ENCODE measurements at regions not wholly inside any gene's neighbourhood (a gene's known extent, or its start where the extent isn't known, plus 50 kb on each side); places are given as distances from the start of the nearest gene placed in this dataset.

DNA sequence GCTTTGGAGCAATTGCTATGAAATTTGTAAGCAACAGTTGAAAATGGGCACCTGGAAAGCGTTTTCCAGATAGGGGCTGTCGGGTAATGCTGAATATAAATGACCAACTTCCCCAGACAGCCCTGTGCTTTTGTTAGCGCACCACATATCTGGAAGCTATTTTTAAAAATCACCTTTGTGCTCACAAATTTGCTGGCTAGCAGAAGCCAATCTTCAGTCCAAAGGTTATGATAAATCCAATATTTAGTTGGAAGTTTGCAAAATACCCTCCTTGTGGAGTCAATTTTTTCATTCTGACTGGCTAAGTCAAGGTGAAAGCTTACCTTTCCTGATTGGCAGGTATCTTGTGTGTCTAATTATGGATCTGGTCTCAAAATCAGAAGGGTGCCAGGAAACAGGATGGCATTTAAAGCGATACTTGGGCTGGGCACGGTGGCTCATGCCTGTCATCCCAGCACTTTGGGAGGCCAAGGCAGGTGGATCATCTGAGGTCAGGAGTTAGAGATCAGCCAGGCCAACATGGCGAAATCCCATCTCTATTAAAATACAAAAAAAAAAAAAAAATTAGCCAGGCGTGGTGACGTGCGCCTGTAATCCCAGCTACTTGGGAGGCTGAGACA, 124.1 kb upstream of the AJAP1 start:
- Histone ChIP-seq H3K27ac (ENCODE audit: low read length) (no peak overlapping the region), H3K36me3 (replicated peaks; ENCODE audit: low read depth, low read length) (no peaks in the 10 kb centered on the region), H3K9me3 (ENCODE audit: insufficient read depth, low read length) (no peaks in the 10 kb centered on the region), H4K20me1 (ENCODE audit: insufficient read depth, low read length) (no peaks in the 10 kb centered on the region), H3K4me3 (ENCODE audit: low read length) (no peak overlapping the region), H3K27me3 (ENCODE audit: low read depth, low read length) (no peaks in the 10 kb centered on the region), H3K9ac (ENCODE audit: low read length) (no peak overlapping the region), H3K79me2 (ENCODE audit: low read length) (no peaks in the 10 kb centered on the region), H3K4me1 (ENCODE audit: low read length) (no peaks in the 10 kb centered on the region), H2AFZ (ENCODE audit: low read depth, low read length) (no peak overlapping the region), H3K4me2 (ENCODE audit: low read length) (no peak overlapping the region)
- TF ChIP-seq EZH2phosphoT487 (IDR thresholded peaks at IDR 0.05; ENCODE audit: low read depth): no peak
- TF ChIP-seq, protein P1, sequence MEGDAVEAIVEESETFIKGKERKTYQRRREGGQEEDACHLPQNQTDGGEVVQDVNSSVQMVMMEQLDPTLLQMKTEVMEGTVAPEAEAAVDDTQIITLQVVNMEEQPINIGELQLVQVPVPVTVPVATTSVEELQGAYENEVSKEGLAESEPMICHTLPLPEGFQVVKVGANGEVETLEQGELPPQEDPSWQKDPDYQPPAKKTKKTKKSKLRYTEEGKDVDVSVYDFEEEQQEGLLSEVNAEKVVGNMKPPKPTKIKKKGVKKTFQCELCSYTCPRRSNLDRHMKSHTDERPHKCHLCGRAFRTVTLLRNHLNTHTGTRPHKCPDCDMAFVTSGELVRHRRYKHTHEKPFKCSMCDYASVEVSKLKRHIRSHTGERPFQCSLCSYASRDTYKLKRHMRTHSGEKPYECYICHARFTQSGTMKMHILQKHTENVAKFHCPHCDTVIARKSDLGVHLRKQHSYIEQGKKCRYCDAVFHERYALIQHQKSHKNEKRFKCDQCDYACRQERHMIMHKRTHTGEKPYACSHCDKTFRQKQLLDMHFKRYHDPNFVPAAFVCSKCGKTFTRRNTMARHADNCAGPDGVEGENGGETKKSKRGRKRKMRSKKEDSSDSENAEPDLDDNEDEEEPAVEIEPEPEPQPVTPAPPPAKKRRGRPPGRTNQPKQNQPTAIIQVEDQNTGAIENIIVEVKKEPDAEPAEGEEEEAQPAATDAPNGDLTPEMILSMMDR (IDR thresholded peaks at IDR 0.05; ENCODE audit: low read depth, low read length): no peak

DNA sequence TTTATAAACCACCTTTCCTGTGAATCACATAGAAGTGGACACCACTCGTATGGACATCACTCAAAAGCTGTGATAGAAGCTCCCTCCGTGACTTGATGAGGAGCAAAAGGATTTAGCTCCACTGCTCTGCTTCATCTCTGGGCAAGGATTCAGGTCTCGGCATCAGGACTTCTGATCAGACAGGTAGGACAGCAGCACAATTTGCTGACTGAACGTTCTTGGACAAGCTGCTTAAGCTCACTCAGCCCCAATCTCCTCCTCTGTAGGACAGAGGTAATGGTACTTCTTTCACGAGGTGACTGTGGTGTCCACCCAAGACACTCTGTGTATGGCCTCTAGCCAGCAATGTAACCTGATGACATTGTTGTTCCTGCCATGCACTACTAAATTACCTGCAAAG, 122.6 kb upstream of the AJAP1 start:
- H3K27ac ChIP-seq (ENCODE audit: low read length): no peak overlapping the region
- H3K36me3 ChIP-seq (replicated peaks; ENCODE audit: low read depth, low read length): no peaks in the 10 kb centered on the region
- H3K9me3 ChIP-seq (ENCODE audit: insufficient read depth, low read length): no peaks in the 10 kb centered on the region
- no peak overlapping the region for H2AFZ ChIP-seq (ENCODE audit: low read depth, low read length)
- H3K9ac ChIP-seq (ENCODE audit: low read length): no peak overlapping the region
- H3K4me2 ChIP-seq (ENCODE audit: low read length): no peak overlapping the region
- no peaks in the 10 kb centered on the region for H3K4me1 ChIP-seq (ENCODE audit: low read length)
- TF ChIP-seq EZH2phosphoT487 (IDR thresholded peaks at IDR 0.05; ENCODE audit: low read depth): no peak
- TF ChIP-seq, protein P1 (IDR thresholded peaks at IDR 0.05; ENCODE audit: low read depth, low read length): no peak
- H3K79me2 ChIP-seq (ENCODE audit: low read length): no peaks in the 10 kb centered on the region
- H3K27me3 ChIP-seq (ENCODE audit: low read depth, low read length): no peaks in the 10 kb centered on the region
- no peak overlapping the region for H3K4me3 ChIP-seq (ENCODE audit: low read length)
- H4K20me1 ChIP-seq (ENCODE audit: insufficient read depth, low read length): no peaks in the 10 kb centered on the region

DNA sequence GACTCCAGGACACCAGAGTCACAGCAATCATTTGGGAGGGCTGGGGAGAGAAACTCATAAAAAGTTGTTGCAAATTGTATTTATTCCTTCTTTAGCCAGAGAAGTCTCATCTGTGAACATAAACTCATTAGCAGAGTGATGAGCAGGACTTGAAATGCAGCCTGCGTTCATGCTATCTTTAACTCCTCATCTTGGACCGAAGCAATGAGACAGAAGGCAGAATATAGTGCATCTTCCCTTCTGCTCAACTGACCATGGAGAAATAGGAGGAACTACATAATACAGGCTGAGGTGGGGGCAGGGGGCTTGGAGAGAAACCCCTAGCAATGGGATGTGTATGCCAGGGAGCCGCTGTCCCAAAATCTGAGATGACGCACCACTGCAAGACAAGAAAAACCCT, 121.8 kb upstream of the AJAP1 start:
- no peaks in the 10 kb centered on the region for H3K27me3 ChIP-seq (ENCODE audit: low read depth, low read length)
- H3K4me2 ChIP-seq (ENCODE audit: low read length): no peak overlapping the region
- H2AFZ ChIP-seq (ENCODE audit: low read depth, low read length): no peak overlapping the region
- H3K27ac ChIP-seq (ENCODE audit: low read length): no peak overlapping the region
- TF ChIP-seq EZH2phosphoT487 (IDR thresholded peaks at IDR 0.05; ENCODE audit: low read depth): no peak
- TF ChIP-seq, protein P1 (IDR thresholded peaks at IDR 0.05; ENCODE audit: low read depth, low read length): no peak
- H3K9ac ChIP-seq (ENCODE audit: low read length): no peak overlapping the region
- no peaks in the 10 kb centered on the region for H3K79me2 ChIP-seq (ENCODE audit: low read length)
- no peaks in the 10 kb centered on the region for H4K20me1 ChIP-seq (ENCODE audit: insufficient read depth, low read length)
- H3K9me3 ChIP-seq (ENCODE audit: insufficient read depth, low read length): no peaks in the 10 kb centered on the region
- no peak overlapping the region for H3K4me3 ChIP-seq (ENCODE audit: low read length)
- H3K36me3 ChIP-seq (replicated peaks; ENCODE audit: low read depth, low read length): no peaks in the 10 kb centered on the region
- H3K4me1 ChIP-seq (ENCODE audit: low read length): no peaks in the 10 kb centered on the region

DNA sequence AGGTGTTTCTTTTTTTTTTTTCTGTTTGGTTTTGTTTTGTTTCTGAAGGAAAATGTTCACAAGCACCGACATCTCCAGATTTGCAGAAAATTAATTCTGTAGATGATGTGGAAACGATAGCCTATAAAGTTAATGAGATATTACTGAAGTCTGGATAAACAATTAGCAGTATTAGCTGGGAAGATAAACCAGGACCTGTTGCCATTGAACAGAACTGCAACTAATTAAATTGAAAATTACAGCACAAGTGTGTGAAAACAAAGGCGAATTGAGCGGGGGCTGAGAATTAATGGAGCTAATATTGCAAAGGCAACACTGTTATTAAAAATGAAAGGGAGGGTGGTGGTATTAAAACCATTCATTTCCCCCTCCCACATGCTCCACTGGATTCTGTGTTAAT, 107.5 kb upstream of the AJAP1 start:
- Histone ChIP-seq H3K4me2 (ENCODE audit: low read length) (no peak overlapping the region), H3K4me1 (ENCODE audit: low read length) (no peaks in the 10 kb centered on the region), H3K27me3 (ENCODE audit: low read depth, low read length) (peaks cover 11% of the 10 kb centered on the region; the same call in 1 of the 2 replicates), H3K9ac (ENCODE audit: low read length) (no peak overlapping the region), H3K4me3 (ENCODE audit: low read length) (no peak overlapping the region), H3K9me3 (ENCODE audit: insufficient read depth, low read length) (no peaks in the 10 kb centered on the region), H2AFZ (ENCODE audit: low read depth, low read length) (no peak overlapping the region), H4K20me1 (ENCODE audit: insufficient read depth, low read length) (no peaks in the 10 kb centered on the region), H3K36me3 (replicated peaks; ENCODE audit: low read depth, low read length) (no peaks in the 10 kb centered on the region), H3K79me2 (ENCODE audit: low read length) (no peaks in the 10 kb centered on the region), H3K27ac (ENCODE audit: low read length) (no peak overlapping the region)
- TF ChIP-seq EZH2phosphoT487 (IDR thresholded peaks at IDR 0.05; ENCODE audit: low read depth): no peak
- TF ChIP-seq, protein P1 (IDR thresholded peaks at IDR 0.05; ENCODE audit: low read depth, low read length): no peak
